HG02610 (cell line): ENCODE measurements at regions not wholly inside any gene's neighbourhood (a gene's known extent, or its start where the extent isn't known, plus 50 kb on each side); places are given as distances from the start of the nearest gene placed in this dataset.
A peak's percentile ranks its signal among the peaks of the same experiment; 100 is the strongest.

ENCODE experiments used
- ATAC-seq: cut with Tn5 transposase; IDR thresholded peaks from one replicate; pipeline ENCODE4 v1.9.1; 2021; ENCODE audit warnings: mild to moderate bottlenecking, moderate library complexity; ENCODE audit not compliant: unreplicated experiment

DNA sequence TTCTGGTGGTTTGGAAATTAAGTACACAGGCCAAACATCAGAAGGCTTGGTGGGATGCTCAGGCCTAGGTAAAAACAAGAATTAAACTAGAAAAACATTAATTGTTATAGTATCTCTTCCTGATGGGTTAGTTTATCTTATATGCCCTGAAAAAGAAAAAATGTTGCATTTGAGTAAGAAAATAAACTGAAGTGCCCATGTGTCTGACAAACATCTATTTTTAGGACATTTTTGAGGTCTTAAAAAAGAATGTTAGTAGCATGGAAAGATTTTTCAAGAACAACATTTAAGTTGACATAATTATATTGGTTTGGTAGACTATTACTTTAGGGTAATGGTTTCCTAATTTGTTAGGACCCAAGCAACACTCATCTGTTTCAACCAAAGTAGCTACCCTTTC, 140.1 kb upstream of the RND3 start:
- no peak for ATAC-seq

DNA sequence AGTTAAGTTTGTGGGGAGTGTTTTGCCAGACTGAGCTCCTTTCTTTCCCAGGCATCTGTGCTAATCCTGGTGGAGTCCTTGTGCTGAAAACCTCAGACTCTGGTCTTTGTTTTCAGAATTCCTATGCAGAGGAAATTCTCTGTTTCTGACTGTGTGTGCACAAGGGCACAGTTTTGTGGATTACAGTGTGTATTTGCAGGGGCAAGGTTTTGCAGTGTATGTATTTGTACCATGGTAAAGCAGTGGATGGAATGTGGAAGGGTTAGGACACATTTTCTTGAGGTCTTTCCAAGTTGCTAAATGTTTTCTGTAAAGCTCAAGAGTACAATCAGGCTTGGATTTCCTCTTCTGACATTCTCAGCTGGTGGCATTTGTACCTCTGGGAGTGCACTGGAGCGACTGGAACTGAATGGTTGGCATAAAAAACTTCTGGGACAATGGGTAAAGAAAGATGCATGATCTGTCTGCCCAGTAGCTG, 139.5 kb upstream of the RND3 start:
- no peak for ATAC-seq

DNA sequence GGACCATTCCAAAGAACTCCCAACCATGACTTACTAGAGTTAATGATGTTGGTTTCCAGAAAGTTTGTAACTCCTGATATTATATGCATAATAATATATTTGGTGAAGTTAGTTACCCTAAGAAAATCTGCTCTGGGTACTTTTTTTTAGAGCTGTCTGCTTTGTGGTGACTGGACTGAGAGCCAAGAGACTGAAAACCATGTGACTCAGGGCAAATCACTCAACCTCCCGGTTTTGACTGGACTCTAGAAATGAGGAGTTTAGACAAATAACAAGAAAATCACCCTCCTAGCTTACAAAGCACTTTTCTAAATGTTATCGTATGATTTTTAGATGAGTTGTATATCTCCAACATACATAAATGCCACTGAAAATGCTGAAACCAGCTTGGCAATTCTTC, 138.3 kb upstream of the RND3 start:
- ATAC-seq: no peak

GRCh38 chr2:150625303-150625702, 137.8 kb upstream of the RND3 start:
- ATAC-seq: no peak

- peak; percentile 74 for ATAC-seq
Observed at GRCh38 chr2:150624001-150624401, 136.5 kb upstream of the RND3 start.

DNA sequence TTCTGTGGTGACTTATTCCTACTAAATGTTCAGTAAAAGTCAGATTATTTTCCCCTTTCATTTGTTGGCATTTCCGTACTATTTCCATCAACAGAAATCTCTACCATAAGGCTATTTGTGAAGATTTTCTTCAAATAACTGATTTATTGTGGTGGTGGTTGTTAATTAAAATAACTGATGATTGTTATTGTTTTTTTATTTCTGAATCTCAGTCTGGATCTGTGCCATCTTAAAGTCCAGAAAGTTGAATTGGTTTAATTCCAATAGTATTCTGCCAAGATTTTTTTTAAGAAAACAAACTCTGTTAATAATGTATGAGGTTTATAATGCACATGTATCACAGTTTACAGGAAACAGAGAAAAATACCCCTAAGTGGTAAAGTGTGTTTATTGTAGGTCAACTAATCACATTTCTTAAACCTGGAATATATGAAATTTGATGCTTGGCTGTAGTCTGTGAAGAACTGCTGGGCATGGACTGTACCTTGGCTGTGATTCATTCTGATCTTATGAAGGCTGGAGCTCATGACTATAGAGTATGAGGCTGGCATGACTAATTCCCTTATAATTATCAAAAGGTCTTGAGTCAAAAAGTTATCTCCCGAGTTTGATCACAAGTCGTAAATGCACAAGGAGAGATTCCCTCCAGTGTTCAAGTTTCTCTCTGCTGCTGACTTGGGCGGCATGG, 134.2 kb upstream of the RND3 start:
- no peak for ATAC-seq

DNA sequence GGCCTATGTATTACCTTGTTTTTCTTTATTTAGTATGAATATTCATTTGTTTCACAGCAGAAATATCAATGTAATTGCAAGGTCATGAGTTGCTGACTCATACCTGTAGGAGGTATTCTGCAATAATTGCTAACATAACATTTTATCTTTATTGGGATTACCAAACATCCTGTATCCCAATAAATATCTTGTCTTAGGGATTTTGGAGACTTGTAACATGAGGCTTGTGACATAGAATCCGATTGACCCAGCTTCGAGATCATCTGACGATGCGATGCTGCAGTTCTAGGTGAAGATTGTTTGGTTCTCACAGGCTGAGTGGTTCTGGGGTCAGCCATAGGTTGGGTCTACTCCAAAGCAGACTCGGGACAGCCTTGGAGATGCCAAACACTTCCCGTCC, 133.4 kb upstream of the RND3 start:
- ATAC-seq: no peak

GRCh38 chr2:150620416-150620815, 132.9 kb upstream of the RND3 start:
- ATAC-seq: no peak

DNA sequence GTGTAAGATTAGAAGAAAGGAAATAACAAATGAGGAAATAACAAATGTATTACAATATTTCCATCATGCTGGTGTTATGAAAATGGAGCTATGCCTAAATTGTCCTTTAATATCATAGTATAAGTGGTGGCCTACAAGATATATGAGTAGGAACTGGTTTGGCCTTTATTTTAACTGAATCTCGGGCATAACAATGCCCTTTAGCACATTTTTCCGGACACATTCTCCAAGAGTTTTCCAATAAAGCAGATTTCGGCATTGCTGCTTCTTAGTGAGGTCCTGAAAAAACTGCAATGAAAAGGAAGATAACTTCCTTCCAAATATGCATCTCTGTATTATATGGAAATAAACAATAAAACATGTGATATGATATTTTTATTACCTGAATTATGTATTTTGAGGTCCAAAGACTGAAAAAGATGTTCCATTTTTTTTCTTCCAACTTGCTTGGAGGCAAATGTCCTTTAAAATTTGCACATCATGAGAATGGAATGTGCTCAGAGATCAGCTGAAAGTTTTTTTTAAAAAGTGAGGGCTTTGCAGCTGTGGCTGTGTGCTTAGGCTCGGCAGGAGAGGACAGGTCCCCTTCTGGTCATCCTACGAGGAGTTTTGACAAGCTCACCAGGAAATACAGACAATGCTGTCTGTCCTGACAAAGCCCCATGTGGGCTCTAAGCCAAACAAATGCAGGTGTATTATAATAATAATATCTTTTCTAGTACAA, 132.3 kb upstream of the RND3 start:
- ATAC-seq: no peak

- no peak for ATAC-seq
Observed at GRCh38 chr2:150618245-150618895, 130.9 kb upstream of the RND3 start.

- ATAC-seq: no peak
Observed at GRCh38 chr2:150617351-150617978, 130.0 kb upstream of the RND3 start.

- ATAC-seq: no peak
Observed at GRCh38 chr2:150612957-150613710, 125.7 kb upstream of the RND3 start.

DNA sequence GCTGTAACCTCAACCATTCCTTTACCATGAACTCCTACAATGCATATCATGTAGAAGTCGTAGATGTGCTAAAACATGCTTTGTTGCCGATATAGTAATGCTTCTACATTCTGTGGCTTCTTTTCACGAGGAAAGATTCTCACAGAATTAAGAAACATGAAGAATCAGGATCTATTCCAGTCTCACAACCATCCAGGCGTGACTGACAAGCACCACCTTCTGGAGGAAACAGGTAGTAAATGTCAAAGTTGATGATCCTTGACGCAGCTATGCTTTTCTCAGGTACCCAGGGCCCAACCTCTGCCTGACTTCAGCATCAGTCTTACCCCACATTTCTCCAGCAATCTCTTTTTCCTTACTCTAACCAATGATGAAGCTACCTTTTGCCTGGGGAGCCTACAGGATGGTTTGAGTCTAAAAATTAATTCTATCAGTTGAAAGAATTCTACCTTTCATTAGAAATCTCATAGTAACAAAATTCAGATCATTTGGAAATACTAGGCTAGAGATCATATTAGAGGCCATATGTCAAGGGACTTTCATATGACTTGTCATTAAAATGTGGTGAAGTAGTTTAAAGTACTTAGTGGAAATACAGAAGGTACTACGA, 123.3 kb upstream of the RND3 start:
- ATAC-seq: peak; percentile 52

GRCh38 chr2:150609831-150610582, 122.5 kb upstream of the RND3 start:
- no peak for ATAC-seq

GRCh38 chr2:150608341-150608740, 120.9 kb upstream of the RND3 start:
- no peak for ATAC-seq

DNA sequence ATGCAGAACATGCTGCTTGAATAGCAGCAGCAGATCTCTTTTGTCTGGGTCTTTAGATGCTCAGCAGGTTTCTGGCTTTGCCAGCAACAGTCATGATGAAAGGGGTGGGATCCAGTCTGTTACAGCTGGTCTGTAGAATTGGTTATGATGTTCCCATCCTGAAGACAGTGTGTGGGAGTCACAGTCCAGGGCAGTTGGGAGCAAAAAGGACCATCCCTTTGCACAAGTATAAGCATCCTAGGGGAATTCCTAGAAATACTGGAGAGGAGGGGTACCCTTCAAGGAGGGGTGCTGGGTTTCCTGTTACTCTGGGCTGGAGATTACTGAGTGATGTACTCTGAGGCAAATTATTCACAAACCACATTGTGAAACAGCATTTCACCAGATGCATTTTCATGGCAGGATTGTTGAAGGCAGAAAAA, 119.9 kb upstream of the RND3 start:
- ATAC-seq: no peak

DNA sequence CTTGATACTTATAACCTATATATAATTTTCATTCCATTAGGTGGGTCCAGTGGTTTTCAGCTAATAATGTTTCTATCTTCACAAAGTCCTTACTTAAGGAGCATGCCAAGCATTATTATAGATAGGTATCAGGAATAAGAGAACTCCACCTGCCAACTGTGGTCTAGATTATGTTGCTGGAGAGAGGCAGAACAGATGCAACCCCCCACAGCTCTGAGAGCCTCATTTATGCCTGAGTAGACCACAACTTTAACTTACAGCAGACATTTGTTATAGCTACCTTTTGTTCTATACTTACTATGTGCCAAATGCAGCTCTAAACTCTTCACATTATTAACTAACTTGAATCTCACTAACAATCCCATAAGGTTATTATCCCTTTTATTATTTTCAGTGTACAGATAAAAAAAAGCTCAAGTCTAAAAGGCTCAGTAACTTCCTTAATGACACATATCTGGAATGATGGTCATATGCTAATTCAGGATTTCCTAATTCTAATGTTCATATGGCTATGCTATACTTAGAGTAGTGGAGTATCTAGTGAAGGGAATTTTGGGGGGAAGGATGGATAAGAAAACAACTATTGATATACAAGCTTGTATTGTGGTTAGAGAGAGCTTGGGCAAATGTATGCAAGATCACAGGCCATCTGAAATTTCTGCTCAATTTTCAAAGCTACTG, 119.1 kb upstream of the RND3 start:
- no peak for ATAC-seq

- ATAC-seq: no peak
Observed at GRCh38 chr2:150605664-150606063, 118.2 kb upstream of the RND3 start.
